ENCODE measurements at regions not wholly inside any gene's neighbourhood (a gene's known extent, or its start where the extent isn't known, plus 50 kb on each side); places are given as distances from the start of the nearest gene placed in this dataset.

GRCh38 chr7:145848691-145849090 lies 267.9 kb upstream of the CNTNAP2 start:
- TF ChIP-seq CTCF (IDR thresholded peaks at IDR 0.05; ENCODE audit: insufficient read depth, low read length, poor library complexity, severe bottlenecking) = no peak
- no peak for TF ChIP-seq EZH2phosphoT487 (conservative IDR thresholded peaks at IDR 0.05; ENCODE audit: low read length)

Measured in SU-DHL-6 (cell line).